ENCODE measurements at regions not wholly inside any gene's neighbourhood (a gene's known extent, or its start where the extent isn't known, plus 50 kb on each side); places are given as distances from the start of the nearest gene placed in this dataset.

- peaks cover 13% of the 10 kb centered on the region for H3K27me3 Mint-ChIP-seq (ENCODE audit: insufficient read depth)
- Histone ChIP-seq H3K4me3 (ENCODE audit: low read length) (no peak overlapping the region), H3K27ac (ENCODE audit: low read depth, low read length) (no peak overlapping the region), H3K9ac (ENCODE audit: extremely low read depth, low read length, poor library complexity, severe bottlenecking) (no peak overlapping the region), H3K9me3 (ENCODE audit: control insufficient read depth, low read length) (no peaks in the 10 kb centered on the region), H3K27me3 (ENCODE audit: control insufficient read depth, insufficient read depth, low read length, poor library complexity, severe bottlenecking) (no peaks in the 10 kb centered on the region), H3K4me1 (ENCODE audit: control insufficient read depth, insufficient read depth, low read length) (no peaks in the 10 kb centered on the region), H3K36me3 (ENCODE audit: control insufficient read depth, insufficient read depth, low read length) (no peaks in the 10 kb centered on the region)
- no peaks in the 10 kb centered on the region for H3K9me3 Mint-ChIP-seq
- no peak for DNase-seq
- no peak overlapping the region for H3K4me3 Mint-ChIP-seq
- TF ChIP-seq, protein P1, sequence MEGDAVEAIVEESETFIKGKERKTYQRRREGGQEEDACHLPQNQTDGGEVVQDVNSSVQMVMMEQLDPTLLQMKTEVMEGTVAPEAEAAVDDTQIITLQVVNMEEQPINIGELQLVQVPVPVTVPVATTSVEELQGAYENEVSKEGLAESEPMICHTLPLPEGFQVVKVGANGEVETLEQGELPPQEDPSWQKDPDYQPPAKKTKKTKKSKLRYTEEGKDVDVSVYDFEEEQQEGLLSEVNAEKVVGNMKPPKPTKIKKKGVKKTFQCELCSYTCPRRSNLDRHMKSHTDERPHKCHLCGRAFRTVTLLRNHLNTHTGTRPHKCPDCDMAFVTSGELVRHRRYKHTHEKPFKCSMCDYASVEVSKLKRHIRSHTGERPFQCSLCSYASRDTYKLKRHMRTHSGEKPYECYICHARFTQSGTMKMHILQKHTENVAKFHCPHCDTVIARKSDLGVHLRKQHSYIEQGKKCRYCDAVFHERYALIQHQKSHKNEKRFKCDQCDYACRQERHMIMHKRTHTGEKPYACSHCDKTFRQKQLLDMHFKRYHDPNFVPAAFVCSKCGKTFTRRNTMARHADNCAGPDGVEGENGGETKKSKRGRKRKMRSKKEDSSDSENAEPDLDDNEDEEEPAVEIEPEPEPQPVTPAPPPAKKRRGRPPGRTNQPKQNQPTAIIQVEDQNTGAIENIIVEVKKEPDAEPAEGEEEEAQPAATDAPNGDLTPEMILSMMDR (conservative IDR thresholded peaks at IDR 0.05) = no peak
- H3K27ac Mint-ChIP-seq = no peak overlapping the region
- no peaks in the 10 kb centered on the region for H3K4me1 Mint-ChIP-seq
- H3K36me3 Mint-ChIP-seq (ENCODE audit: low read depth) = no peaks in the 10 kb centered on the region
- 96 to 98% methylated on average over 12 to 17 of the region's 17 CpGs for WGBS, 2 experiments (ENCODE audit: insufficient coverage in 1 of 2, insufficient read length in 1 of 2)
These were observed 74.5 kb downstream of the DACT2 start for GRCh38 chr6:168244961-168245551.

DNA sequence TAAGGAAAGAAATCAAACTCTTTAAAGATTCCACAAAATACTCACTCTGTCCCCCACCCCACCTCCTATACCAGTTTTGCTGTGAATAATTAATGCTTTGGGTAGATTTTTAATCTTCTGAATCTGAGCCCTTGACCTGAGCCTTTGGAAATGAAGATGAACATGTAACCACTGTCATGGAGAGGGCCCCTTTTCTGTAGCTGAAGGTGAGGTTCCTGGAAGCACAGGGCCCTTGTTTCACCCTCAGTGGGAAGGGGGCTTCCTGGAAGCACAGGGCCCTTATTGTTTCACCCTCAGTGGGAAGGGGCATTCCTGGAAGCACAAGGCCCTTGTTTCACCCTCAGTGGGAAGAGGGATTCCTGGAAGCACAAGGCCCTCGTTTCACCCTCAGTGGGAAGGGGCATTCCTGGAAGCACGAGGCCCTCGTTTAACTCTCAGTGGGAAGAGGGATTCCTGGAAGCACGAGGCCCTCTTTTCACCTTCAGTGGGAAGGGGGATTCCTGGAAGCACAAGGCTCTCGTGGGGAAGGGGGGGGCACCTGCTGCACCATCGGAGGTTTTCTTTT, 75.7 kb downstream of the DACT2 start:
- Histone ChIP-seq H3K36me3 (ENCODE audit: control insufficient read depth, insufficient read depth, low read length) (no peaks in the 10 kb centered on the region), H3K9me3 (ENCODE audit: control insufficient read depth, low read length) (no peaks in the 10 kb centered on the region), H3K4me3 (ENCODE audit: low read length) (no peak overlapping the region), H3K9ac (ENCODE audit: extremely low read depth, low read length, poor library complexity, severe bottlenecking) (no peak overlapping the region), H3K27me3 (ENCODE audit: control insufficient read depth, insufficient read depth, low read length, poor library complexity, severe bottlenecking) (no peaks in the 10 kb centered on the region), H3K4me1 (ENCODE audit: control insufficient read depth, insufficient read depth, low read length) (no peaks in the 10 kb centered on the region), H3K27ac (ENCODE audit: low read depth, low read length) (no peak overlapping the region)
- Mint-ChIP-seq H3K27me3 (ENCODE audit: insufficient read depth) (peaks cover 14% of the 10 kb centered on the region), H3K4me3 (no peak overlapping the region), H3K9me3 (no peaks in the 10 kb centered on the region), H3K4me1 (no peaks in the 10 kb centered on the region), H3K36me3 (ENCODE audit: low read depth) (no peaks in the 10 kb centered on the region), H3K27ac (no peak overlapping the region)
- 75 to 84% methylated on average over 5 to 6 of the region's 6 CpGs for WGBS, 2 experiments (ENCODE audit: insufficient coverage in 1 of 2, insufficient read length in 1 of 2)
- TF ChIP-seq, protein P1 (conservative IDR thresholded peaks at IDR 0.05) = no peak
- DNase-seq = no peak

GRCh38 chr6:168242940-168243225, 76.7 kb downstream of the DACT2 start:
- H3K27ac Mint-ChIP-seq = no peak overlapping the region
- WGBS, 2 experiments (ENCODE audit: insufficient coverage in 1 of 2, insufficient read length in 1 of 2) = 91 to 98% methylated on average over 6 to 8 of the region's 8 CpGs

More at GRCh38 chr6:168242940-168243225, 76.7 kb downstream of the DACT2 start:
- no peak for DNase-seq
- H3K27ac ChIP-seq (ENCODE audit: low read depth, low read length) = no peak overlapping the region
- H3K36me3 ChIP-seq (ENCODE audit: control insufficient read depth, insufficient read depth, low read length) = no peaks in the 10 kb centered on the region
- no peaks in the 10 kb centered on the region for H3K27me3 ChIP-seq (ENCODE audit: control insufficient read depth, insufficient read depth, low read length, poor library complexity, severe bottlenecking)
- peaks cover 14% of the 10 kb centered on the region for H3K27me3 Mint-ChIP-seq (ENCODE audit: insufficient read depth)
- TF ChIP-seq, protein P1 (conservative IDR thresholded peaks at IDR 0.05) = no peak
- no peak overlapping the region for H3K4me3 ChIP-seq (ENCODE audit: low read length)
- H3K4me1 Mint-ChIP-seq = no peaks in the 10 kb centered on the region
- H3K9me3 ChIP-seq (ENCODE audit: control insufficient read depth, low read length) = no peaks in the 10 kb centered on the region
- no peaks in the 10 kb centered on the region for H3K36me3 Mint-ChIP-seq (ENCODE audit: low read depth)
- no peak overlapping the region for H3K9ac ChIP-seq (ENCODE audit: extremely low read depth, low read length, poor library complexity, severe bottlenecking)
- no peak overlapping the region for H3K4me3 Mint-ChIP-seq
- H3K9me3 Mint-ChIP-seq = no peaks in the 10 kb centered on the region
- no peaks in the 10 kb centered on the region for H3K4me1 ChIP-seq (ENCODE audit: control insufficient read depth, insufficient read depth, low read length)

All from endodermal cell (in vitro differentiated cells).